Trophoblast cell (in vitro differentiated cells and primary cell): ENCODE measurements at regions not wholly inside any gene's neighbourhood (a gene's known extent, or its start where the extent isn't known, plus 50 kb on each side); places are given as distances from the start of the nearest gene placed in this dataset.

Experiments
- DNase-seq, 2 donors: peaks; one replicate each; pipeline ENCODE4 v3.0.0-alpha.2; 2016
- H2AFZ ChIP-seq: 2 replicates; pipeline ENCODE4 v1.6.1; 2013; ENCODE audit warnings: low read length, moderate library complexity, mild to moderate bottlenecking; ENCODE audit not compliant: insufficient read depth, poor library complexity
- H2AK5ac ChIP-seq: 2 replicates; pipeline ENCODE4 v1.6.1; 2013; ENCODE audit warnings: mild to moderate bottlenecking, low read length
- H2BK120ac ChIP-seq: 2 replicates; pipeline ENCODE4 v1.6.1; 2013; ENCODE audit warnings: low read length, mild to moderate bottlenecking, moderate library complexity; ENCODE audit not compliant: insufficient read depth, poor library complexity
- H2BK12ac ChIP-seq: 2 replicates; pipeline ENCODE4 v1.6.1; 2013; ENCODE audit warnings: mild to moderate bottlenecking, low read length, moderate library complexity
- H2BK5ac ChIP-seq: 2 replicates; pipeline ENCODE4 v1.6.1; 2013; ENCODE audit warnings: low read length, low read depth, moderate library complexity, mild to moderate bottlenecking; ENCODE audit not compliant: poor library complexity
- H3K14ac ChIP-seq: 2 replicates; pipeline ENCODE4 v1.6.1; 2013; ENCODE audit warnings: mild to moderate bottlenecking, low read length
- H3K18ac ChIP-seq: 2 replicates; pipeline ENCODE4 v1.6.1; 2013; ENCODE audit warnings: mild to moderate bottlenecking, low read length
- H3K23ac ChIP-seq: 2 replicates; pipeline ENCODE4 v1.6.1; 2013; ENCODE audit warnings: low read length
- H3K27ac ChIP-seq: 2 replicates; pipeline ENCODE4 v1.5.1; 2013; ENCODE audit warnings: low read depth, mild to moderate bottlenecking, inconsistent platforms, low read length, moderate library complexity
- H3K27me3 ChIP-seq: 2 replicates; pipeline ENCODE4 v1.6.1; 2013; ENCODE audit warnings: inconsistent platforms, mild to moderate bottlenecking, low read length, moderate library complexity; ENCODE audit not compliant: insufficient read depth
- H3K36me3 ChIP-seq, 2 experiments: 1 replicate in 1 of 2; 2 replicates in 1 of 2; pipeline ENCODE4 v1.6.1; 2013; ENCODE audit warnings: low read length in 2 of 2, mild to moderate bottlenecking in 2 of 2, moderate library complexity in 1 of 2; ENCODE audit not compliant: insufficient read depth in 2 of 2, control insufficient read depth in 1 of 2
- H3K4ac ChIP-seq: 2 replicates; pipeline ENCODE4 v1.6.1; 2013; ENCODE audit warnings: low read depth, mild to moderate bottlenecking, low read length, moderate library complexity
- H3K4me1 ChIP-seq, 2 experiments: 1 replicate in 1 of 2; 2 replicates in 1 of 2; pipeline ENCODE4 v1.6.1; 2013; ENCODE audit warnings: low read length in 2 of 2, mild to moderate bottlenecking in 2 of 2, moderate library complexity in 1 of 2; ENCODE audit not compliant: insufficient read depth in 2 of 2, control insufficient read depth in 1 of 2
- H3K4me2 ChIP-seq: 2 replicates; pipeline ENCODE4 v1.6.1; 2013; ENCODE audit warnings: inconsistent platforms, mild to moderate bottlenecking, low read length, moderate library complexity
- H3K4me3 ChIP-seq: 2 replicates; pipeline ENCODE4 v1.5.1; 2013; ENCODE audit warnings: mild to moderate bottlenecking, low read depth, low read length, inconsistent platforms
- H3K79me1 ChIP-seq: one replicate; pipeline ENCODE4 v1.6.1; 2013; ENCODE audit warnings: low read length
- H3K79me2 ChIP-seq: 2 replicates; pipeline ENCODE4 v1.6.1; 2013; ENCODE audit warnings: low read length, mild to moderate bottlenecking; ENCODE audit not compliant: control insufficient read depth, insufficient read depth, poor library complexity
- H3K9ac ChIP-seq: 2 replicates; pipeline ENCODE4 v1.6.1; 2013; ENCODE audit warnings: mild to moderate bottlenecking, low read length
- H3K9me3 ChIP-seq: 2 replicates; pipeline ENCODE4 v1.6.1; 2013; ENCODE audit warnings: low read depth, mild to moderate bottlenecking, control low read depth, inconsistent platforms, low read length; ENCODE audit not compliant: insufficient read depth
- H4K12ac ChIP-seq: 2 replicates; pipeline ENCODE4 v1.6.1; 2013; ENCODE audit warnings: low read depth, mild to moderate bottlenecking, low read length, moderate library complexity
- H4K8ac ChIP-seq: 2 replicates; pipeline ENCODE4 v1.6.1; 2013; ENCODE audit warnings: low read depth, mild to moderate bottlenecking, low read length, moderate library complexity
- H4K91ac ChIP-seq: one replicate; pipeline ENCODE4 v1.6.1; 2013; ENCODE audit warnings: low read depth, mild to moderate bottlenecking, low read length, moderate library complexity
- WGBS: extraction: QIAGEN DNeasy Blood & Tissue Kit; methylation state at CpG from one replicate; pipeline ENCODE4 v1.1.7; 2013; ENCODE audit warnings: missing lambda C conversion rate; ENCODE audit not compliant: insufficient read length, insufficient coverage; ENCODE audit errors: extremely low coverage; 5-methylcytosine and 5-hydroxymethylcytosine counted together

- no peak overlapping the region for H4K12ac ChIP-seq
- WGBS: 100% methylated on average over 1 of the region's 3 CpGs
Observed at GRCh38 chr3:124117486-124117885, 125.6 kb upstream of the ROPN1 start.

GRCh38 chr3:124118397-124118796, 126.5 kb upstream of the ROPN1 start:
- no peak overlapping the region for H4K12ac ChIP-seq
- H3K9me3 ChIP-seq: no peaks in the 10 kb centered on the region
- no peaks in the 10 kb centered on the region for H3K79me1 ChIP-seq
- no peak overlapping the region for H4K91ac ChIP-seq
- H4K8ac ChIP-seq: no peak overlapping the region
- H2AK5ac ChIP-seq: no peak overlapping the region
- no peaks in the 10 kb centered on the region for H3K36me3 ChIP-seq
- H3K23ac ChIP-seq: no peak overlapping the region
- H3K9ac ChIP-seq: no peak overlapping the region
- no peaks in the 10 kb centered on the region for H3K27me3 ChIP-seq
- H2AFZ ChIP-seq: no peak overlapping the region
- no peaks in the 10 kb centered on the region for H3K79me2 ChIP-seq
- H2BK120ac ChIP-seq: no peak overlapping the region
- H3K27ac ChIP-seq: no peak overlapping the region
- no CpG with 5 or more reads among the region's 4 CpGs for WGBS
- no peak overlapping the region for H3K18ac ChIP-seq
- no peak overlapping the region for H3K4me2 ChIP-seq
- DNase-seq: no peak
- peaks cover 12 to 20% of the 10 kb centered on the region in 2 experiments for H3K4me1 ChIP-seq
- no peak overlapping the region for H2BK5ac ChIP-seq
- no peak overlapping the region for H3K4ac ChIP-seq
- H3K14ac ChIP-seq: no peak overlapping the region
- H2BK12ac ChIP-seq: no peak overlapping the region
- no peak overlapping the region for H3K4me3 ChIP-seq

More at GRCh38 chr3:124117486-124117885, 125.6 kb upstream of the ROPN1 start:
- no peak overlapping the region for H4K8ac ChIP-seq
- H3K27me3 ChIP-seq: no peaks in the 10 kb centered on the region
- H3K4me3 ChIP-seq: no peak overlapping the region
- no peak overlapping the region for H2BK120ac ChIP-seq
- H2BK12ac ChIP-seq: no peak overlapping the region
- no peak overlapping the region for H3K9ac ChIP-seq
- no peak overlapping the region for H3K14ac ChIP-seq
- H3K9me3 ChIP-seq: no peaks in the 10 kb centered on the region
- H2BK5ac ChIP-seq: no peak overlapping the region
- no peak overlapping the region for H3K27ac ChIP-seq
- H3K79me1 ChIP-seq: no peaks in the 10 kb centered on the region
- no peak overlapping the region for H3K4ac ChIP-seq
- H2AK5ac ChIP-seq: no peak overlapping the region
- DNase-seq: no peak
- H2AFZ ChIP-seq: no peak overlapping the region
- no peaks in the 10 kb centered on the region for H3K36me3 ChIP-seq
- peaks cover 12 to 20% of the 10 kb centered on the region in 2 experiments for H3K4me1 ChIP-seq
- H3K23ac ChIP-seq: no peak overlapping the region
- H4K91ac ChIP-seq: no peak overlapping the region
- no peaks in the 10 kb centered on the region for H3K79me2 ChIP-seq
- H3K4me2 ChIP-seq: no peak overlapping the region
- no peak overlapping the region for H3K18ac ChIP-seq

DNA sequence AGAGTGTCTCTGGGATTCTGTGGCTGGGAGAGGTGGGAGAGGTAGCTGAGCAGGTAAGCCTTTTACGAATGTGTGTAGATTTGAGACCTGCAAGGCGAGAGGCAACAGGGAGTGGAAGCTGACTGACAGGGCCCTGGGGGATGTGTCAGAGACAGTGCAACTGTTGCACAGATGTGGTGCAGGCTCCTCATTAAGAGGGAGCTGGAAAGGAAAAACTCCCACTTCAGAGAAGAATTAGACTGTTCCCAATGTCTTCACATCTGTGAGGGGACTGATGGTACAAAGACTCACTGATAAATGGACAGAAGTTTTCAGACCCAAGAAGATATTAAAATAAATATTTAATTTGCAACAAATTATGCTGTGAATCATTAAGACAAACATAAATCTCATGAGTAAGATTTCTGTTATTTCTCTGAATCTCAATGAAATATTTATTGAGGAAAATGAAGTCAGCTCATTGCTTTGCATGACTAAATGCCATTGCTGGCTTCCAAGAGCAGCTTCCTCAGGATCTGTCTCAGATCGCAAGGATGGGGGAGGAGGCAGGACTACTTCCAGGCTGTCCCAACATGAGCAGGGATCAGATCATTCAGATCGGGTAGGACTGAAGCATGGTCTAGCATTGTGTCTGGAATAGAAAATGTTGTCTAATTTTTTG, 127.3 kb upstream of the ROPN1 start:
- Histone ChIP-seq H3K36me3 (no peaks in the 10 kb centered on the region), H3K9ac (no peak overlapping the region), H3K27me3 (no peaks in the 10 kb centered on the region), H3K4ac (no peak overlapping the region), H4K8ac (no peak overlapping the region), H2AFZ (no peak overlapping the region), H3K23ac (no peak overlapping the region), H3K18ac (no peak overlapping the region), H3K79me2 (no peaks in the 10 kb centered on the region), H3K9me3 (no peaks in the 10 kb centered on the region), H3K4me1 (peaks cover 12 to 20% of the 10 kb centered on the region in 2 experiments), H2BK5ac (no peak overlapping the region), H3K4me3 (no peak overlapping the region), H3K27ac (no peak overlapping the region), H2BK120ac (no peak overlapping the region), H2AK5ac (no peak overlapping the region), H3K4me2 (no peak overlapping the region), H3K14ac (no peak overlapping the region), H4K91ac (no peak overlapping the region), H2BK12ac (no peak overlapping the region), H4K12ac (no peak overlapping the region), H3K79me1 (no peaks in the 10 kb centered on the region)
- no CpG with 5 or more reads among the region's 4 CpGs for WGBS
- DNase-seq: no peak

GRCh38 chr3:124121379-124122312, 129.7 kb upstream of the ROPN1 start:
- Histone ChIP-seq H4K91ac (no peak overlapping the region), H3K18ac (no peak overlapping the region), H2BK120ac (no peak overlapping the region), H3K9me3 (no peaks in the 10 kb centered on the region), H4K12ac (no peak overlapping the region), H3K23ac (no peak overlapping the region), H3K27me3 (no peaks in the 10 kb centered on the region), H2BK12ac (no peak overlapping the region), H3K79me1 (no peaks in the 10 kb centered on the region), H2AFZ (no peak overlapping the region), H3K14ac (no peak overlapping the region), H3K4me1 (peaks cover 12 to 20% of the 10 kb centered on the region in 2 experiments), H3K27ac (no peak overlapping the region), H3K4me3 (no peak overlapping the region), H3K36me3 (no peaks in the 10 kb centered on the region), H3K79me2 (no peaks in the 10 kb centered on the region), H2AK5ac (no peak overlapping the region), H4K8ac (no peak overlapping the region), H3K4ac (no peak overlapping the region), H3K4me2 (no peak overlapping the region), H3K9ac (no peak overlapping the region), H2BK5ac (no peak overlapping the region)
- peak in 1 of 2 donors; percentile 28 for DNase-seq
- WGBS: no CpG with 5 or more reads among the region's 1 CpG
